Keratinocyte (primary cell): ENCODE measurements at regions not wholly inside any gene's neighbourhood (a gene's known extent, or its start where the extent isn't known, plus 50 kb on each side); places are given as distances from the start of the nearest gene placed in this dataset.

Experiments
- DNase-seq: peaks from one replicate; pipeline ENCODE4 v3.0.0-alpha.2; 2011; ENCODE audit warnings: low read depth, missing footprints, low spot score
- FAIRE-seq: peaks from 2 replicates; lab custom pipeline; 2011; peaks lifted over from hg19 to GRCh38; lab: Jason Lieb, UNC
- H2AFZ ChIP-seq: 2 replicates; pipeline ENCODE4 v1.6.0; 2012; ENCODE audit warnings: low read length, control low read depth, inconsistent platforms; ENCODE audit not compliant: control insufficient read depth
- H3K27ac ChIP-seq: 2 replicates; pipeline ENCODE4 v1.5.1; 2011; ENCODE audit warnings: low read length; ENCODE audit not compliant: control insufficient read depth, insufficient read depth
- H3K27me3 ChIP-seq: 3 replicates; pipeline ENCODE4 v1.6.0; 2011; ENCODE audit warnings: low read length; ENCODE audit not compliant: control insufficient read depth, insufficient read depth; ENCODE audit errors: extremely low read depth
- H3K36me3 ChIP-seq, 2 experiments: 2 replicates in 1 of 2; 3 replicates in 1 of 2; pipeline ENCODE4 v1.5.1; 2011; ENCODE audit warnings: low read length in 2 of 2, mild to moderate bottlenecking in 1 of 2; ENCODE audit not compliant: control insufficient read depth in 2 of 2, insufficient read depth in 2 of 2; ENCODE audit errors: extremely low read depth in 1 of 2
- H3K4me1 ChIP-seq: 3 replicates; pipeline ENCODE4 v1.5.1; 2011; ENCODE audit warnings: low read length; ENCODE audit not compliant: control insufficient read depth, insufficient read depth; ENCODE audit errors: extremely low read depth
- H3K4me2 ChIP-seq: 3 replicates; pipeline ENCODE4 v1.6.0; 2011; ENCODE audit warnings: low read depth, low read length; ENCODE audit not compliant: control insufficient read depth, insufficient read depth; ENCODE audit errors: extremely low read depth
- H3K4me3 ChIP-seq, 3 experiments: fragments of 200-600 bp in 1 of 3; sonication (generic) in 1 of 3; 2 replicates in 2 of 3; 3 replicates in 1 of 3; pipeline ENCODE4 v1.5.1; 2011 to 2016; ENCODE audit warnings: low read length in 3 of 3, mild to moderate bottlenecking in 3 of 3, control low read depth in 2 of 3, inconsistent platforms in 1 of 3, low read depth in 1 of 3, mixed read lengths in 1 of 3, mixed run types in 1 of 3, moderate library complexity in 1 of 3; ENCODE audit not compliant: control insufficient read depth in 2 of 3, insufficient read depth in 2 of 3; ENCODE audit errors: extremely low read depth in 1 of 3
- H3K79me2 ChIP-seq: 2 replicates; pipeline ENCODE4 v1.6.0; 2012; ENCODE audit warnings: low read length; ENCODE audit not compliant: control insufficient read depth, insufficient read depth
- H3K9ac ChIP-seq: 3 replicates; pipeline ENCODE4 v1.6.0; 2011; ENCODE audit warnings: low read length; ENCODE audit not compliant: control insufficient read depth, insufficient read depth; ENCODE audit errors: extremely low read depth
- H3K9me1 ChIP-seq: 3 replicates; pipeline ENCODE4 v1.6.0; 2011; ENCODE audit warnings: low read length; ENCODE audit not compliant: control insufficient read depth, insufficient read depth; ENCODE audit errors: extremely low read depth
- H3K9me3 ChIP-seq: 2 replicates; pipeline ENCODE4 v1.5.1; 2012; ENCODE audit warnings: low read depth, low read length; ENCODE audit not compliant: control insufficient read depth
- H4K20me1 ChIP-seq: 3 replicates; pipeline ENCODE4 v1.6.0; 2011; ENCODE audit warnings: low read length; ENCODE audit not compliant: control insufficient read depth, insufficient read depth; ENCODE audit errors: extremely low read depth
- CTCF ChIP-seq, 3 experiments: IDR thresholded peaks in 1 of 3; conservative IDR thresholded peaks in 1 of 3; optimal IDR thresholded peaks in 1 of 3; 2 replicates in 2 of 3; 3 replicates in 1 of 3; pipeline versions ENCODE3 to v1.5.1; 2011; ENCODE audit warnings: low read length in 3 of 3, mild to moderate bottlenecking in 3 of 3, moderate library complexity in 2 of 3, control low read depth in 1 of 3, inconsistent platforms in 1 of 3; ENCODE audit not compliant: insufficient read depth in 2 of 3; ENCODE audit errors: extremely low read depth in 1 of 3
- EZH2 ChIP-seq: IDR thresholded peaks from one replicate; pipeline ENCODE4 v1.6.1; 2012; ENCODE audit warnings: inconsistent platforms, mild to moderate bottlenecking, low read length, moderate library complexity
- dilution Hi-C: fragments of 300-500 bp; cut with MboI; formaldehyde crosslinking; loops from one replicate; pipeline ENCODE4 v1.7.0; 2020; ENCODE audit warnings: low sequenced_read_pairs; ENCODE audit not compliant: extremely low pct_ligation_motif_present

- Histone ChIP-seq H3K9ac (no peak overlapping the region), H2AFZ (no peak overlapping the region), H3K79me2 (no peaks in the 10 kb centered on the region), H3K36me3 (no peaks in the 10 kb centered on the region), H3K27me3 (no peaks in the 10 kb centered on the region), H3K4me3 (no peak overlapping the region), H3K9me1 (no peaks in the 10 kb centered on the region), H3K27ac (no peak overlapping the region), H3K9me3 (no peaks in the 10 kb centered on the region), H4K20me1 (no peaks in the 10 kb centered on the region), H3K4me1 (no peaks in the 10 kb centered on the region), H3K4me2 (no peak overlapping the region)
- DNase-seq = no peak
- FAIRE-seq = peak; percentile 32
- dilution Hi-C loops = no loop called here
- no peak for TF ChIP-seq EZH2
- TF ChIP-seq CTCF (optimal IDR thresholded peaks at IDR 0.05 in 1 of 3, IDR thresholded peaks at IDR 0.05 in 1 of 3, conservative IDR thresholded peaks at IDR 0.05 in 1 of 3; ENCODE audit: extremely low read depth in 1 of 3, insufficient read depth in 2 of 3, low read length in 3 of 3) = no peak
Observed at GRCh38 chr9:79140751-79141150, 431.0 kb upstream of the TLE4 start.

- Histone ChIP-seq H3K27me3 (no peaks in the 10 kb centered on the region), H3K9me3 (no peaks in the 10 kb centered on the region), H3K9ac (no peak overlapping the region), H3K79me2 (no peaks in the 10 kb centered on the region), H2AFZ (no peak overlapping the region), H3K4me1 (no peaks in the 10 kb centered on the region), H3K4me3 (no peak overlapping the region), H3K27ac (no peak overlapping the region), H4K20me1 (no peaks in the 10 kb centered on the region), H3K36me3 (no peaks in the 10 kb centered on the region), H3K9me1 (no peaks in the 10 kb centered on the region), H3K4me2 (no peak overlapping the region)
- dilution Hi-C loops = no loop called here
- FAIRE-seq (no peak), DNase-seq (no peak)
- no peak for TF ChIP-seq CTCF (optimal IDR thresholded peaks at IDR 0.05 in 1 of 3, IDR thresholded peaks at IDR 0.05 in 1 of 3, conservative IDR thresholded peaks at IDR 0.05 in 1 of 3; ENCODE audit: extremely low read depth in 1 of 3, insufficient read depth in 2 of 3, low read length in 3 of 3)
- no peak for TF ChIP-seq EZH2
Observed at GRCh38 chr9:79143211-79143610, 428.6 kb upstream of the TLE4 start.
